ENCODE measurements at regions not wholly inside any gene's neighbourhood (a gene's known extent, or its start where the extent isn't known, plus 50 kb on each side); places are given as distances from the start of the nearest gene placed in this dataset.

- TF ChIP-seq ZNF280D (tag by site-specific recombination; IDR thresholded peaks at IDR 0.05) (no peak), ZNF155 (tag by site-specific recombination; IDR thresholded peaks at IDR 0.05) (no peak), MZF1 (tag by site-specific recombination; IDR thresholded peaks at IDR 0.05; ENCODE audit: borderline replicate concordance) (peak; percentile 66; the same call in 1 of the 2 replicates), GFI1B (tag by site-specific recombination; IDR thresholded peaks at IDR 0.05) (no peak), ZNF132 (tag by site-specific recombination; IDR thresholded peaks at IDR 0.05; ENCODE audit: borderline replicate concordance) (no peak), ZNF558 (tag by site-specific recombination; IDR thresholded peaks at IDR 0.05) (no peak)
Observed at GRCh38 chr12:45543887-45544286, 185.6 kb upstream of the ARID2 start (continued).

- Histone ChIP-seq H3K4me1 (ENCODE audit: control insufficient read depth, insufficient read depth, low read length) (no peaks in the 10 kb centered on the region), H3K27ac (ENCODE audit: extremely low read depth, low read depth, low read length) (no peak overlapping the region), H3K4me3 (ENCODE audit: low read depth, low read length) (no peak overlapping the region), H3K9me3 (ENCODE audit: control insufficient read depth, insufficient read depth, low read depth, low read length) (no peaks in the 10 kb centered on the region), H3K36me3 (ENCODE audit: control insufficient read depth in 2 of 2, insufficient read depth in 1 of 2, low read length in 2 of 2) (no peaks in the 10 kb centered on the region)
- TF ChIP-seq ZNF248 (tag by site-specific recombination; IDR thresholded peaks at IDR 0.05) (no peak), ZNF670 (tag by site-specific recombination; IDR thresholded peaks at IDR 0.05; ENCODE audit: low read depth) (no peak), OSR2 (tag by site-specific recombination; IDR thresholded peaks at IDR 0.05) (no peak), ZNF426 (tag by site-specific recombination; IDR thresholded peaks at IDR 0.05) (no peak)
- POLR2A ChIA-PET = interaction anchor here (0.6 kb wide), 1 partner anchor 12 kb away, joined by 5 read pairs; no protein-coding TSS in a partner anchor
- CTCF ChIA-PET = interaction anchor here (0.7 to 0.9 kb wide), 3 partner anchors 179 to 1805 kb away, joined by 3 to 5 read pairs (median 4); no protein-coding TSS in a partner anchor
Observed at GRCh38 chr12:45546545-45546944, 183.0 kb upstream of the ARID2 start.

DNA sequence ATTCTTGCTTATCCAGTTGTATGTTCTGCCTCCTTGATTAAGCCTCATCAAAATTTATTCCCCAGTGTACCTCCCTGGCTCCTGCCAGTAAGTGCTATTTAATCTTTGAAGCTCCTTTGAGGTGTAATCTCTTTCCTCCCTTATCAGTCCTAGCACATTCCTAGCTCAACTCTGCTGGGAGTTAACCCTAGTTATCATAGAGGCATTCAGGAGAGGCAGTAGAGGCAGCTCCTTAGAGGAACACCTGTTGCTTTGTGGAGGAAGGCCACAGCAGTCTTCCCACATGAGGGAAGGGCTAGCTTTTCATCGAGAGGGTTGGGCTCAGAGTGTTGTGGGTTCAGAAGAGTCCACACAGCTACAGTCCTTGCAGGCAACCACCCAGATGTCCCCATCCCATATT lies 182.4 kb upstream of the ARID2 start:
- H3K4me1 ChIP-seq (ENCODE audit: control insufficient read depth, insufficient read depth, low read length) = no peaks in the 10 kb centered on the region
- no peak overlapping the region for H3K4me3 ChIP-seq (ENCODE audit: low read depth, low read length)
- POLR2A ChIA-PET = interaction anchor here (0.6 to 1.0 kb wide), 2 partner anchors 11 to 182 kb away, joined by 5 read pairs; no protein-coding TSS in a partner anchor
- H3K9me3 ChIP-seq (ENCODE audit: control insufficient read depth, insufficient read depth, low read depth, low read length) = no peaks in the 10 kb centered on the region
- CTCF ChIA-PET = interaction anchor here (0.7 to 0.9 kb wide), 5 partner anchors 163 to 1804 kb away, joined by 3 to 5 read pairs (median 4); no protein-coding TSS in a partner anchor
- H3K27ac ChIP-seq (ENCODE audit: extremely low read depth, low read depth, low read length) = no peak overlapping the region
- H3K36me3 ChIP-seq (ENCODE audit: control insufficient read depth in 2 of 2, insufficient read depth in 1 of 2, low read length in 2 of 2) = no peaks in the 10 kb centered on the region
- TF ChIP-seq ZBTB7A (tag by site-specific recombination; IDR thresholded peaks at IDR 0.05; ENCODE audit: low read depth) (no peak), SCRT2 (tag by site-specific recombination; IDR thresholded peaks at IDR 0.05) (peak; percentile 82), SCRT1 (tag by site-specific recombination; IDR thresholded peaks at IDR 0.05; ENCODE audit: borderline replicate concordance) (0 out of 2 replicates have a peak, but pooled peaks have one; percentile 34), ZNF513 (tag by site-specific recombination; IDR thresholded peaks at IDR 0.05) (no peak)

GRCh38 chr12:45547822-45548221 lies 181.7 kb upstream of the ARID2 start:
- POLR2A ChIA-PET = interaction anchor here (1.0 kb wide), 1 partner anchor 181 kb away, joined by 5 read pairs; no protein-coding TSS in a partner anchor
- no peaks in the 10 kb centered on the region for H3K4me1 ChIP-seq (ENCODE audit: control insufficient read depth, insufficient read depth, low read length)
- H3K4me3 ChIP-seq (ENCODE audit: low read depth, low read length) = no peak overlapping the region
- no peaks in the 10 kb centered on the region for H3K36me3 ChIP-seq (ENCODE audit: control insufficient read depth in 2 of 2, insufficient read depth in 1 of 2, low read length in 2 of 2)
- TF ChIP-seq OSR2 (tag by site-specific recombination; IDR thresholded peaks at IDR 0.05) = no peak
- TF ChIP-seq, protein P1, sequence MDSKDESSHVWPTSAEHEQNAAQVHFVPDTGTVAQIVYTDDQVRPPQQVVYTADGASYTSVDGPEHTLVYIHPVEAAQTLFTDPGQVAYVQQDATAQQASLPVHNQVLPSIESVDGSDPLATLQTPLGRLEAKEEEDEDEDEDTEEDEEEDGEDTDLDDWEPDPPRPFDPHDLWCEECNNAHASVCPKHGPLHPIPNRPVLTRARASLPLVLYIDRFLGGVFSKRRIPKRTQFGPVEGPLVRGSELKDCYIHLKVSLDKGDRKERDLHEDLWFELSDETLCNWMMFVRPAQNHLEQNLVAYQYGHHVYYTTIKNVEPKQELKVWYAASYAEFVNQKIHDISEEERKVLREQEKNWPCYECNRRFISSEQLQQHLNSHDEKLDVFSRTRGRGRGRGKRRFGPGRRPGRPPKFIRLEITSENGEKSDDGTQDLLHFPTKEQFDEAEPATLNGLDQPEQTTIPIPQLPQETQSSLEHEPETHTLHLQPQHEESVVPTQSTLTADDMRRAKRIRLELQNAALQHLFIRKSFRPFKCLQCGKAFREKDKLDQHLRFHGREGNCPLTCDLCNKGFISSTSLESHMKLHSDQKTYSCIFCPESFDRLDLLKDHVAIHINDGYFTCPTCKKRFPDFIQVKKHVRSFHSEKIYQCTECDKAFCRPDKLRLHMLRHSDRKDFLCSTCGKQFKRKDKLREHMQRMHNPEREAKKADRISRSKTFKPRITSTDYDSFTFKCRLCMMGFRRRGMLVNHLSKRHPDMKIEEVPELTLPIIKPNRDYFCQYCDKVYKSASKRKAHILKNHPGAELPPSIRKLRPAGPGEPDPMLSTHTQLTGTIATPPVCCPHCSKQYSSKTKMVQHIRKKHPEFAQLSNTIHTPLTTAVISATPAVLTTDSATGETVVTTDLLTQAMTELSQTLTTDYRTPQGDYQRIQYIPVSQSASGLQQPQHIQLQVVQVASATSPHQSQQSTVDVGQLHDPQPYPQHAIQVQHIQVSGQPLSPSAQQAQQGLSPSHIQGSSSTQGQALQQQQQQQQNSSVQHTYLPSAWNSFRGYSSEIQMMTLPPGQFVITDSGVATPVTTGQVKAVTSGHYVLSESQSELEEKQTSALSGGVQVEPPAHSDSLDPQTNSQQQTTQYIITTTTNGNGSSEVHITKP (tag by site-specific recombination; IDR thresholded peaks at IDR 0.05) = no peak
- no peaks in the 10 kb centered on the region for H3K9me3 ChIP-seq (ENCODE audit: control insufficient read depth, insufficient read depth, low read depth, low read length)
- no peak overlapping the region for H3K27ac ChIP-seq (ENCODE audit: extremely low read depth, low read depth, low read length)
- CTCF ChIA-PET = interaction anchor here (0.8 to 0.9 kb wide), 2 partner anchors 162 to 177 kb away, joined by 3 to 4 read pairs; no protein-coding TSS in a partner anchor

All from HEK293 (cell line).